GM12878 (cell line): ENCODE measurements at regions not wholly inside any gene's neighbourhood (a gene's known extent, or its start where the extent isn't known, plus 50 kb on each side); places are given as distances from the start of the nearest gene placed in this dataset.

ENCODE experiments used
- CTCF ChIP-seq, 3 experiments: IDR thresholded peaks in 2 of 3; conservative IDR thresholded peaks in 1 of 3; 2 replicates each; pipeline ENCODE4 v1.5.1; 2011; ENCODE audit warnings: low read depth in 3 of 3, low read length in 3 of 3, mild to moderate bottlenecking in 3 of 3, control low read depth in 2 of 3, moderate library complexity in 2 of 3, inconsistent platforms in 1 of 3, mixed read lengths in 1 of 3; ENCODE audit not compliant: control insufficient read depth in 2 of 3, insufficient read depth in 1 of 3; ENCODE audit errors: extremely low read depth in 1 of 3
- POLR2AphosphoS5 ChIP-seq: IDR thresholded peaks from 2 replicates; pipeline ENCODE4 v1.6.1; 2011; ENCODE audit warnings: mild to moderate bottlenecking, low read length, inconsistent platforms
- RAD21 ChIP-seq: IDR thresholded peaks from 2 replicates; pipeline ENCODE4 v1.6.1; 2011; ENCODE audit warnings: mild to moderate bottlenecking, low read depth, low read length, moderate library complexity; ENCODE audit not compliant: insufficient read depth
- ZNF207 ChIP-seq: fragments of 450-650 bp; IDR thresholded peaks from 2 replicates; pipeline ENCODE4 v1.6.1; 2014; ENCODE audit warnings: antibody characterized with exemption, mild to moderate bottlenecking, borderline replicate concordance

- TF ChIP-seq RAD21 (no peak), POLR2AphosphoS5 (no peak), ZNF207 (no peak), CTCF (IDR thresholded peaks at IDR 0.05 in 2 of 3, conservative IDR thresholded peaks at IDR 0.05 in 1 of 3; ENCODE audit: control insufficient read depth in 2 of 3, extremely low read depth in 1 of 3, insufficient read depth in 1 of 3, low read depth in 3 of 3, low read length in 3 of 3) (no peak)
Observed at GRCh38 chr15:75114796-75115195, 86.9 kb upstream of the C15orf39 start.
